HCT116 (cell line): ENCODE measurements at regions not wholly inside any gene's neighbourhood (a gene's known extent, or its start where the extent isn't known, plus 50 kb on each side); places are given as distances from the start of the nearest gene placed in this dataset.
"Not testable (repeated sequence)": the region's sequence is repeated elsewhere in the genome, so short reads cannot be mapped to it uniquely, and the experiment has no call there.

Experiments
- ATAC-seq: fragments of 200-7000 bp; cut with Tn5 transposase; 2 replicates; pipeline ENCODE4 v1.9.1; 2020; ENCODE audit warnings: mild to moderate bottlenecking, moderate library complexity
- BruUV-seq: library from RNA; stranded (reverse); fragments of 400-500 nt; replicated peaks from 2 replicates; lab custom pipeline; 2021; lab: Mats Ljungman, UMichigan
- CTCF ChIA-PET: fragments of 300-600 bp; sonication (Branson Sonifier 250); formaldehyde crosslinking; loops from one replicate; lab custom pipeline; 2021; ENCODE audit warnings: antibody characterized with exemption; lab: Charles Lee
- POLR2A ChIA-PET: fragments of 300-600, 350-600 bp; sonication (Branson Sonifier 250); formaldehyde crosslinking; loops from one replicate; lab custom pipeline; 2021; ENCODE audit warnings: antibody characterized with exemption; lab: Charles Lee
- RAD21 ChIA-PET, 2 experiments: fragments of 300-600 bp; sonication (Branson Sonifier 250); formaldehyde crosslinking; loops; one replicate each; lab custom pipeline; 2023; ENCODE audit warnings: low total read pairs in 2 of 2; ENCODE audit not compliant: uncharacterized antibody in 2 of 2, unreplicated experiment in 2 of 2, low non-redundant PET in 1 of 2; lab: Charles Lee
- DNase-seq: peaks from one replicate; pipeline ENCODE4 v3.0.0-alpha.2; 2010; ENCODE audit warnings: low read depth, low spot score
- H2AFZ ChIP-seq: fragments of 200-600 bp; shearing (Covaris generic), sonication (generic); 2 replicates; pipeline ENCODE4 v1.6.1; 2017; ENCODE audit warnings: low read depth, mixed run types, mixed read lengths, antibody characterized with exemption, low read length; ENCODE audit not compliant: poor library complexity, severe bottlenecking
- H3K27ac ChIP-seq: 2 replicates; pipeline ENCODE4 v1.5.1; 2012; ENCODE audit warnings: low read depth, low read length
- H3K27me3 ChIP-seq: fragments of 200-600 bp; sonication (generic); 2 replicates; pipeline ENCODE4 v1.6.1; 2016; ENCODE audit warnings: mixed run types, low read length, mixed read lengths; ENCODE audit not compliant: insufficient read depth
- H3K36me3 ChIP-seq, 2 experiments: fragments of 200-500 bp in 1 of 2; fragments of 200-600 bp in 1 of 2; sonication (Bioruptor generic) in 1 of 2; sonication (generic) in 1 of 2; 2 replicates each; pipeline versions ENCODE4 v1.5.1 to v1.6.1; 2014 to 2016; ENCODE audit warnings: low read length in 2 of 2, inconsistent platforms in 1 of 2, mixed read lengths in 1 of 2, mixed run types in 1 of 2; ENCODE audit not compliant: insufficient read depth in 2 of 2, control insufficient read depth in 1 of 2
- H3K4me1 ChIP-seq, 2 experiments: fragments of 200-600 bp in 1 of 2; sonication (generic) in 1 of 2; 2 replicates each; pipeline versions ENCODE4 v1.5.1 to v1.6.1; 2012 to 2017; ENCODE audit warnings: low read length in 2 of 2, inconsistent platforms in 1 of 2, mild to moderate bottlenecking in 1 of 2, mixed read lengths in 1 of 2, mixed run types in 1 of 2, moderate library complexity in 1 of 2; ENCODE audit not compliant: insufficient read depth in 2 of 2, control insufficient read depth in 1 of 2
- H3K4me2 ChIP-seq: fragments of 200-600 bp; sonication (generic); 2 replicates; pipeline ENCODE4 v1.6.1; 2017; ENCODE audit warnings: mixed run types, low read length, mixed read lengths
- H3K4me3 ChIP-seq, 2 experiments: fragments of 200-600 bp in 1 of 2; sonication (generic) in 1 of 2; replicated peaks in 1 of 2; 2 replicates each; pipeline ENCODE4 v1.5.1; 2011 to 2016; ENCODE audit warnings: low read length in 2 of 2, control low read depth in 1 of 2, low read depth in 1 of 2, mild to moderate bottlenecking in 1 of 2, mixed read lengths in 1 of 2, mixed run types in 1 of 2
- H3K79me2 ChIP-seq: fragments of 200-600 bp; sonication (generic); 2 replicates; pipeline ENCODE4 v1.6.1; 2017; ENCODE audit warnings: mild to moderate bottlenecking, mixed run types, low read length, moderate library complexity, mixed read lengths; ENCODE audit not compliant: insufficient read depth
- H3K9ac ChIP-seq: fragments of 200-600 bp; sonication (generic); 2 replicates; pipeline ENCODE4 v1.6.1; 2016; ENCODE audit warnings: low read length, mixed read lengths
- H3K9me2 ChIP-seq: fragments of 200-600 bp; sonication (generic), shearing (Covaris generic); 2 replicates; pipeline ENCODE4 v1.6.1; 2017; ENCODE audit warnings: mixed run types, mild to moderate bottlenecking, moderate library complexity; ENCODE audit not compliant: insufficient read depth
- H3K9me3 ChIP-seq, 2 experiments: fragments of 200-500 bp in 1 of 2; fragments of 200-600 bp in 1 of 2; sonication (Bioruptor generic) in 1 of 2; sonication (generic) in 1 of 2; 2 replicates each; pipeline ENCODE4 v1.6.1; 2014 to 2017; ENCODE audit warnings: low read length in 2 of 2, mixed read lengths in 2 of 2, inconsistent platforms in 1 of 2, low read depth in 1 of 2, mild to moderate bottlenecking in 1 of 2, mixed run types in 1 of 2, moderate library complexity in 1 of 2; ENCODE audit not compliant: control insufficient read depth in 1 of 2, insufficient read depth in 1 of 2
- H4K20me1 ChIP-seq: fragments of 200-600 bp; sonication (generic), shearing (Covaris generic); 2 replicates; pipeline ENCODE4 v1.6.1; 2017; ENCODE audit warnings: mixed run types, mild to moderate bottlenecking, moderate library complexity; ENCODE audit not compliant: insufficient read depth
- ATF3 ChIP-seq: IDR thresholded peaks from 2 replicates; pipeline ENCODE4 v1.6.1; 2012
- CBX3 ChIP-seq: IDR thresholded peaks from 2 replicates; pipeline ENCODE4 v1.6.1; 2012; ENCODE audit warnings: low read depth
- CEBPB ChIP-seq: IDR thresholded peaks from 2 replicates; pipeline ENCODE4 v1.6.1; 2012; ENCODE audit warnings: low read depth
- EGR1 ChIP-seq: IDR thresholded peaks from 2 replicates; pipeline ENCODE4 v1.6.1; 2012; ENCODE audit warnings: low read depth
- EZH2 ChIP-seq: fragments of 200-600 bp; sonication (generic); IDR thresholded peaks from 2 replicates; pipeline ENCODE4 v1.6.1; 2017; ENCODE audit warnings: antibody characterized with exemption, mixed run types
- FOSL1 ChIP-seq: IDR thresholded peaks from 2 replicates; pipeline ENCODE4 v1.6.1; 2012; ENCODE audit warnings: low read depth
- JUND ChIP-seq: IDR thresholded peaks from 2 replicates; pipeline ENCODE4 v1.6.1; 2012
- MAX ChIP-seq: IDR thresholded peaks from 2 replicates; pipeline ENCODE4 v1.6.1; 2012
- POLR2A ChIP-seq: IDR thresholded peaks from 2 replicates; pipeline ENCODE4 v1.7.0; 2011; ENCODE audit warnings: borderline replicate concordance; ENCODE audit not compliant: insufficient read depth, insufficient read length; ENCODE audit errors: extremely low read depth
- POLR2AphosphoS5 ChIP-seq: IDR thresholded peaks from 2 replicates; pipeline ENCODE4 v1.6.1; 2011; ENCODE audit warnings: mild to moderate bottlenecking, low read depth, low read length, moderate library complexity
- RAD21 ChIP-seq: IDR thresholded peaks from 2 replicates; pipeline ENCODE4 v1.6.1; 2012; ENCODE audit warnings: low read depth, mild to moderate bottlenecking
- SIN3A ChIP-seq: IDR thresholded peaks from 2 replicates; pipeline ENCODE4 v1.6.1; 2012; ENCODE audit warnings: low read depth
- SRF ChIP-seq: IDR thresholded peaks from 2 replicates; pipeline ENCODE4 v1.6.1; 2012; ENCODE audit warnings: low read depth
- YY1 ChIP-seq: IDR thresholded peaks from 2 replicates; pipeline ENCODE4 v1.6.1; 2011; ENCODE audit warnings: low read length, low read depth, moderate library complexity, mild to moderate bottlenecking; ENCODE audit not compliant: insufficient replicate concordance; ENCODE audit errors: extremely low read depth
- ZBTB33 ChIP-seq: IDR thresholded peaks from 2 replicates; pipeline ENCODE4 v1.6.1; 2011; ENCODE audit warnings: mild to moderate bottlenecking, low read length, moderate library complexity; ENCODE audit not compliant: insufficient replicate concordance; ENCODE audit errors: extremely low read depth
- ZFX ChIP-seq: fragments of 450-650 bp; IDR thresholded peaks from 2 replicates; pipeline ENCODE4 v1.6.1; 2017
- intact Hi-C: fragments of 100-400 bp; cut with micrococcal nuclease; formaldehyde crosslinking; loops from 2 replicates; pipeline ENCODE4 v1.10.0; 2022

GRCh38 chr6:27018401-27018800, 229.1 kb upstream of the PRSS16 start:
- ATAC-seq, RAD21 ChIA-PET, intact Hi-C loops: not testable (repeated sequence)

GRCh38 chr6:27019651-27020552, 227.6 kb upstream of the PRSS16 start:
- H2AFZ ChIP-seq: no peak overlapping the region
- H3K9me3 ChIP-seq: peaks cover 0 to 4% of the 10 kb centered on the region in 2 experiments; a peak in 1 of 4 replicates
- DNase-seq (peak; percentile 81), ATAC-seq (peak; percentile 92)
- H4K20me1 ChIP-seq: no peaks in the 10 kb centered on the region
- intact Hi-C loops: no loop called here
- H3K9me2 ChIP-seq: no peaks in the 10 kb centered on the region
- POLR2A ChIA-PET: no interaction called here
- peak overlapping the region; percentile 56 to 59 for H3K4me3 ChIP-seq
- peak overlapping the region; percentile 70 for H3K9ac ChIP-seq
- RAD21 ChIA-PET: no interaction called here
- H3K4me1 ChIP-seq: peaks cover 0 to 5% of the 10 kb centered on the region in 2 experiments; a peak in 1 of 4 replicates
- peaks cover 2% of the 10 kb centered on the region; the same call in 1 of the 2 replicates for H3K79me2 ChIP-seq
- BruUV-seq: TSS peak; percentile 70
- H3K36me3 ChIP-seq: no peaks in the 10 kb centered on the region
- peak overlapping the region; percentile 71 for H3K27ac ChIP-seq
- H3K4me2 ChIP-seq: peak overlapping the region; percentile 59
- CTCF ChIA-PET: no interaction called here
- H3K27me3 ChIP-seq: no peaks in the 10 kb centered on the region
- peak; percentile 15 for TF ChIP-seq YY1
- TF ChIP-seq MAX: peak; percentile 65; the same call in 1 of the 2 replicates
- peak; percentile 78 for TF ChIP-seq POLR2AphosphoS5
- no peak for TF ChIP-seq ATF3
- no peak for TF ChIP-seq JUND
- TF ChIP-seq CBX3: peak; percentile 76; the same call in 1 of the 2 replicates
- TF ChIP-seq POLR2A: peak; percentile 36
- peak; percentile 33; the same call in 1 of the 2 replicates for TF ChIP-seq EGR1
- peak; percentile 92 for TF ChIP-seq SRF
- TF ChIP-seq SIN3A: no peak
- TF ChIP-seq ZBTB33: no peak
- no peak for TF ChIP-seq EZH2
- 0 out of 2 replicates have a peak, but pooled peaks have one; percentile 15 for TF ChIP-seq ZFX
- no peak for TF ChIP-seq FOSL1
- no peak for TF ChIP-seq RAD21
- TF ChIP-seq CEBPB: peak; percentile 91

More at GRCh38 chr6:27018401-27018800, 229.1 kb upstream of the PRSS16 start:
- H3K36me3 ChIP-seq, H3K9me3 ChIP-seq, H3K9ac ChIP-seq, BruUV-seq, H3K9me2 ChIP-seq, H3K79me2 ChIP-seq, DNase-seq, H3K4me2 ChIP-seq, H4K20me1 ChIP-seq, POLR2A ChIA-PET, H2AFZ ChIP-seq, H3K4me3 ChIP-seq, H3K4me1 ChIP-seq, H3K27ac ChIP-seq, H3K27me3 ChIP-seq, CTCF ChIA-PET: not testable (repeated sequence)
